Tibial artery (tissue), 4 donors: ENCODE measurements at regions not wholly inside any gene's neighbourhood (a gene's known extent, or its start where the extent isn't known, plus 50 kb on each side); places are given as distances from the start of the nearest gene placed in this dataset.

Source experiments
- DNase-seq, 2 donors: peaks; one replicate each; pipeline ENCODE4 v3.0.0-alpha.2; 2019
- H3K27ac ChIP-seq, 2 donors: fragments of 200-600 bp; sonication (generic) in 1 of 2; 1 replicate in 1 of 2; 2 replicates in 1 of 2; pipeline ENCODE4 v1.5.1; 2018 to 2019; ENCODE audit warnings: mild to moderate bottlenecking in 1 of 2
- H3K27me3 ChIP-seq, 2 donors: fragments of 200-600 bp; sonication (generic) in 1 of 2; one replicate each; pipeline versions ENCODE4 v1.5.1 to v1.6.0; 2016 to 2019
- H3K36me3 ChIP-seq, 3 donors: fragments of 200-600 bp; sonication (generic) in 2 of 3; one replicate each; pipeline ENCODE4 v1.5.1; 2016 to 2019; ENCODE audit warnings: mild to moderate bottlenecking in 2 of 3
- H3K4me1 ChIP-seq, 4 donors: fragments of 200-600 bp; sonication (generic) in 2 of 4; 1 replicate in 3 of 4; 2 replicates in 1 of 4; pipeline ENCODE4 v1.5.1; 2016 to 2019
- H3K4me3 ChIP-seq, 2 donors: fragments of 200-600 bp; sonication (generic) in 1 of 2; 1 replicate in 1 of 2; 2 replicates in 1 of 2; pipeline ENCODE4 v1.5.1; 2018 to 2019; ENCODE audit warnings: mild to moderate bottlenecking in 2 of 2
- H3K9me3 ChIP-seq, 3 donors: fragments of 200-600 bp; sonication (generic) in 1 of 3; one replicate each; pipeline ENCODE4 v1.5.1; 2016 to 2019
- intact Hi-C: fragments of 100-400 bp; cut with DNase I; formaldehyde crosslinking; loops from one replicate; pipeline ENCODE4 v1.15.0; 2023; ENCODE audit warnings: low total_unique reads
- TF ChIP-seq, protein P1 (sequence below), 2 experiments: fragments of 200-600 bp in 1 of 2; fragments of 450-650 bp in 1 of 2; IDR thresholded peaks; one replicate each; pipeline ENCODE4 v1.5.1; 2017 to 2019; ENCODE audit warnings: antibody characterized with exemption in 2 of 2, mild to moderate bottlenecking in 1 of 2, moderate library complexity in 1 of 2

DNA sequence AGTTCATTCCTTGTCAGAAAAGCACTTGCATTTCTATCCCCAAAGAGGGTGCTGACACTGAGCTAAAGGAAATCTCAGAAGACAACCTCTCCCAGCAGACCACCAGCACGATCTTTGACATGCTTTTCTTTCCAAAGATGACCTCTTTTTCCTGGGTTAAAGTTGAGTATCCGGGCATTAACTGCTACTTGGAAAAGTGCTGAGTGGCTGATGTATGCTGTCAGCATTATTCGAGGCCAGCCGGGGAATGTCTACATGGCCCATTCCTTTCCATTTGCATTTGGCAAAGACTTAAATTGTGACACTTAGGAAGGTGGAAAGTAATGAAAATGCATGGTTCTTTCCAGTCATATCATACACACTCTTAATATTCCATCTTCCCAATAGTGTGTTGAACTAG is 90.6 kb upstream of the SKAP2 start:
- intact Hi-C loops: no loop called here
- DNase-seq: no peak
- TF ChIP-seq, protein P1, sequence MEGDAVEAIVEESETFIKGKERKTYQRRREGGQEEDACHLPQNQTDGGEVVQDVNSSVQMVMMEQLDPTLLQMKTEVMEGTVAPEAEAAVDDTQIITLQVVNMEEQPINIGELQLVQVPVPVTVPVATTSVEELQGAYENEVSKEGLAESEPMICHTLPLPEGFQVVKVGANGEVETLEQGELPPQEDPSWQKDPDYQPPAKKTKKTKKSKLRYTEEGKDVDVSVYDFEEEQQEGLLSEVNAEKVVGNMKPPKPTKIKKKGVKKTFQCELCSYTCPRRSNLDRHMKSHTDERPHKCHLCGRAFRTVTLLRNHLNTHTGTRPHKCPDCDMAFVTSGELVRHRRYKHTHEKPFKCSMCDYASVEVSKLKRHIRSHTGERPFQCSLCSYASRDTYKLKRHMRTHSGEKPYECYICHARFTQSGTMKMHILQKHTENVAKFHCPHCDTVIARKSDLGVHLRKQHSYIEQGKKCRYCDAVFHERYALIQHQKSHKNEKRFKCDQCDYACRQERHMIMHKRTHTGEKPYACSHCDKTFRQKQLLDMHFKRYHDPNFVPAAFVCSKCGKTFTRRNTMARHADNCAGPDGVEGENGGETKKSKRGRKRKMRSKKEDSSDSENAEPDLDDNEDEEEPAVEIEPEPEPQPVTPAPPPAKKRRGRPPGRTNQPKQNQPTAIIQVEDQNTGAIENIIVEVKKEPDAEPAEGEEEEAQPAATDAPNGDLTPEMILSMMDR (IDR thresholded peaks at IDR 0.05): no peak
- no peaks in the 10 kb centered on the region for H3K36me3 ChIP-seq
- no peak overlapping the region for H3K4me3 ChIP-seq
- H3K4me1 ChIP-seq: no peaks in the 10 kb centered on the region
- H3K27ac ChIP-seq: no peak overlapping the region
- no peaks in the 10 kb centered on the region for H3K27me3 ChIP-seq
- H3K9me3 ChIP-seq: no peaks in the 10 kb centered on the region

DNA sequence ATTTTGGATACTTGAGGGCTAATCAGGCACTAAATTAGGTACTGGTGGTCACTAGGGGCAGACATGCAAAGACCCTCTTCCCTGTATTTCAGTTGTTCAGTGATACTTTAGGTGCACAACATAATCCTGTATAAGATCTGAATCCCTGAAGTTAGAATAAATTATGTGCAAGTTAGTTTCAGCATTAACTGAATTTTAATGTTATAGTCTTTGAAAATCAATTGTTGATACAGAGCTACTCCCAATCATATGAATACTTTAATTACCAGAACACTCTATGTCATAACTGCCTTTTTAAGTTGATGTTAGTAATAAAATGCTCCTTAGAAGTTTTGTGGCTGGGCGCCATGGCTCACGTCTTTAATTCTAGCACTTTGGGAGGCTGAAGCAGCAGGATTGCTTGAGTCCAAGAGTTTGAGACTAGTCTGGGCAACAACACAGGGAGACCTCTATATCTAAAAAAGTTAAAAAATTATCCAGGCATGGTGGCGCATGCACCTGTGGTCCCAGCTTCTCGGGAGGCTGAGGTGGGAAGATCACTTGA is 87.1 kb upstream of the SKAP2 start:
- intact Hi-C loops: no loop called here
- no peak overlapping the region for H3K4me3 ChIP-seq
- no peaks in the 10 kb centered on the region for H3K4me1 ChIP-seq
- no peak for DNase-seq
- H3K36me3 ChIP-seq: no peaks in the 10 kb centered on the region
- TF ChIP-seq, protein P1 (IDR thresholded peaks at IDR 0.05): no peak
- no peak overlapping the region for H3K27ac ChIP-seq
- H3K27me3 ChIP-seq: no peaks in the 10 kb centered on the region
- H3K9me3 ChIP-seq: no peaks in the 10 kb centered on the region

DNA sequence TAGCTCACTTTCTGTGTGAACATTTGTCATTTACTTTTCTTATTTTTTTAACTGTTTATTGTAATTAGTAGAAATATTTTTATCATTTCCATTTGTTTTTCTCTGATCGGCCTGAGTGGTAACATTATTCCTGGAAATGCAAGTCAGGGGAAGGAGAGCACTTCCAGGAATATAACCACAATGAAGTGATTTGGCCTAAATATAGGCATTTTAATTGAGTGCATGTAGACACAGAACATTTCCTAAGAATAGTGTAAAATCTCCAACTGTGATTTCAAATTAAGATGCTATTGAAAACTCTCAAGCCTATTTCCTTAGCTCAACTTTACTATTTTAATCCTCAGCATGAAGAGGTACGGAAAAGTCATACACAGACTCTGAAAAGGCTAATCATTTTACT is 86.5 kb upstream of the SKAP2 start:
- H3K9me3 ChIP-seq: no peaks in the 10 kb centered on the region
- H3K4me3 ChIP-seq: no peak overlapping the region
- no peaks in the 10 kb centered on the region for H3K27me3 ChIP-seq
- no peak overlapping the region for H3K27ac ChIP-seq
- intact Hi-C loops: no loop called here
- no peaks in the 10 kb centered on the region for H3K36me3 ChIP-seq
- TF ChIP-seq, protein P1 (IDR thresholded peaks at IDR 0.05): no peak
- no peaks in the 10 kb centered on the region for H3K4me1 ChIP-seq
- DNase-seq: no peak

DNA sequence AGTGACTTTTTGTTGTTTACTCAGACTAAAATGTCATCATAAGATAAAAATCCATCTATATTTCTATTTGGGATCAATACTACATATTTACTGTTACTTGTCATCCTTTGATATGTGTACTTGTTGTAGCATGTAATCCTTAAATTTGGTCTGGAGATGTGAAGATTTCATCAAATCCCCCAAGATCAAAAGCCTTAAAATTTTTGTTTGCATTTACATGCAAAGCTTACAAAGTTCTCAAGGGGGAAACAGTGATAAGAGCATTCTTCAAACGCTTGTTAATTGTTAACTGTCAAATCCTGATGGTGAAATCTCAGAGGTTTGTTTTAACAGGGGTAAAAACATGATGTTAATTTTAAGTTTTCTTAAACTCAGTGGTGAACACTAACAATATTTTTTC is 84.9 kb upstream of the SKAP2 start:
- DNase-seq: no peak
- no peaks in the 10 kb centered on the region for H3K4me1 ChIP-seq
- no peaks in the 10 kb centered on the region for H3K9me3 ChIP-seq
- TF ChIP-seq, protein P1 (IDR thresholded peaks at IDR 0.05): no peak
- no peak overlapping the region for H3K4me3 ChIP-seq
- intact Hi-C loops: no loop called here
- H3K27ac ChIP-seq: no peak overlapping the region
- no peaks in the 10 kb centered on the region for H3K36me3 ChIP-seq
- H3K27me3 ChIP-seq: no peaks in the 10 kb centered on the region

DNA sequence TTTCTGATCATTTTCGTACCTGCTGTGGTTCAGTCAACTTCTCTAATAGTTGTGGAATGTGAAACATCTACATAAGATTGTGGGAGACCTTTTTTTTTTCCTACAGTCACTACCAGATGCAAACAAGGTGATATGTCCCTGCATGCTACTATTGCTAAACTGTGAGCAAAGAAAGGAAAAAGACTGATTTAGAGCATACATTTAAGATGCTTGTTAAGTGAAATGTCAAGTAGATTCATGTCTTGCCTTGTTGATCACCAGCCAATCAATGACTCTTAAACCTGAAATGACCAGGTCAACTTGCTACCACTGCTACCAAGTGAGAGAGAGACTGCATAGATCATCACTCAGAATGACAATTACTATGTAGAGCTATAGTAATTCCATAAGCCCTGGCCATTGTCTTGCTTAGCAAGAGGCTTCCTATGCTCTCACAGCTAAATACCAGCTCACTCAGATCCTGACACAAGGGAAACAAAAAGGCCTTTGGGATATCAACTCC is 84.3 kb upstream of the SKAP2 start:
- Histone ChIP-seq H3K36me3 (no peaks in the 10 kb centered on the region), H3K27me3 (no peaks in the 10 kb centered on the region), H3K9me3 (no peaks in the 10 kb centered on the region), H3K27ac (no peak overlapping the region), H3K4me3 (no peak overlapping the region), H3K4me1 (no peaks in the 10 kb centered on the region)
- DNase-seq: no peak
- intact Hi-C loops: no loop called here
- TF ChIP-seq, protein P1 (IDR thresholded peaks at IDR 0.05): no peak
